ENCODE measurements at regions not wholly inside any gene's neighbourhood (a gene's known extent, or its start where the extent isn't known, plus 50 kb on each side); places are given as distances from the start of the nearest gene placed in this dataset.

GRCh38 chr11:81002374-81002773 lies 1561.5 kb upstream of the TENM4 start:
- TF ChIP-seq CTCF (IDR thresholded peaks at IDR 0.05; ENCODE audit: low read length) (no peak), EZH2 (IDR thresholded peaks at IDR 0.05; ENCODE audit: borderline replicate concordance, low read length) (no peak)

Data from OCI-LY1 (cell line).